DOHH2 (cell line): ENCODE measurements at regions not wholly inside any gene's neighbourhood (a gene's known extent, or its start where the extent isn't known, plus 50 kb on each side); places are given as distances from the start of the nearest gene placed in this dataset.
A peak's percentile ranks its signal among the peaks of the same experiment; 100 is the strongest.

Experiments
- H3F3A ChIP-seq: fragments of 200-600 bp; sonication (generic), shearing (Covaris generic); 2 replicates; pipeline ENCODE4 v1.6.0; 2016; ENCODE audit warnings: antibody characterized with exemption, mild to moderate bottlenecking; ENCODE audit not compliant: control insufficient read depth, insufficient read depth
- H3K27ac ChIP-seq: fragments of 200-600 bp; sonication (generic); 2 replicates; pipeline ENCODE4 v1.5.1; 2014; ENCODE audit warnings: low read depth, mild to moderate bottlenecking, low read length, moderate library complexity
- H3K27me3 ChIP-seq: fragments of 200-600 bp; sonication (generic); 2 replicates; pipeline ENCODE4 v1.6.1; 2014; ENCODE audit warnings: mild to moderate bottlenecking, low read length, mixed read lengths; ENCODE audit not compliant: control insufficient read depth
- H3K36me3 ChIP-seq: fragments of 200-600 bp; sonication (generic); 2 replicates; pipeline ENCODE4 v1.6.1; 2014; ENCODE audit warnings: mild to moderate bottlenecking, low read length, moderate library complexity, mixed read lengths; ENCODE audit not compliant: control insufficient read depth
- H3K4me1 ChIP-seq: fragments of 200-600 bp; sonication (generic); 2 replicates; pipeline ENCODE4 v1.6.1; 2014; ENCODE audit warnings: mild to moderate bottlenecking, low read length, mixed read lengths; ENCODE audit not compliant: control insufficient read depth
- H3K4me2 ChIP-seq: fragments of 200-600 bp; sonication (generic); 2 replicates; pipeline ENCODE4 v1.6.0; 2014; ENCODE audit warnings: mild to moderate bottlenecking, low read length, moderate library complexity
- H3K4me3 ChIP-seq: fragments of 200-600 bp; sonication (generic); 2 replicates; pipeline ENCODE4 v1.5.1; 2014; ENCODE audit warnings: mild to moderate bottlenecking, low read length, mixed read lengths
- H3K79me2 ChIP-seq: fragments of 200-600 bp; sonication (generic); 2 replicates; pipeline ENCODE4 v1.6.1; 2014; ENCODE audit warnings: mild to moderate bottlenecking, low read length, mixed read lengths; ENCODE audit not compliant: control insufficient read depth
- H3K9me2 ChIP-seq: fragments of 200-600 bp; sonication (generic); replicated peaks from 2 replicates; pipeline ENCODE4 v1.6.1; 2014; ENCODE audit warnings: mild to moderate bottlenecking, low read length, mixed read lengths; ENCODE audit not compliant: control insufficient read depth
- H3K9me3 ChIP-seq: fragments of 200-600 bp; sonication (generic); 2 replicates; pipeline ENCODE4 v1.6.1; 2014; ENCODE audit warnings: antibody characterized with exemption, low read length, mixed read lengths; ENCODE audit not compliant: control insufficient read depth, insufficient read depth
- H4K20me1 ChIP-seq: fragments of 200-600 bp; sonication (generic); 2 replicates; pipeline ENCODE4 v1.6.0; 2014; ENCODE audit warnings: low read depth, mild to moderate bottlenecking, antibody characterized with exemption, low read length, moderate library complexity; ENCODE audit not compliant: control insufficient read depth, insufficient read depth
- CTCF ChIP-seq: fragments of 200-600 bp; sonication (generic); IDR thresholded peaks from one replicate; pipeline ENCODE4 v1.5.1; 2014; ENCODE audit warnings: antibody characterized with exemption, mild to moderate bottlenecking, low read depth, low read length; ENCODE audit not compliant: poor library complexity, severe bottlenecking
- EZH2phosphoT487 ChIP-seq: fragments of 200-600 bp; sonication (generic); IDR thresholded peaks from 2 replicates; pipeline ENCODE4 v1.6.1; 2017; ENCODE audit warnings: borderline replicate concordance, mild to moderate bottlenecking, antibody characterized with exemption, low read length, moderate library complexity, mixed read lengths

- Histone ChIP-seq H4K20me1 (no peaks in the 10 kb centered on the region), H3K36me3 (no peaks in the 10 kb centered on the region), H3K79me2 (no peaks in the 10 kb centered on the region), H3K4me1 (peaks cover 8% of the 10 kb centered on the region; the same call in 1 of the 2 replicates), H3F3A (no peaks in the 10 kb centered on the region), H3K4me3 (peak overlapping the region; percentile 60), H3K4me2 (peak overlapping the region; percentile 72), H3K9me2 (no peaks in the 10 kb centered on the region), H3K9me3 (no peaks in the 10 kb centered on the region), H3K27ac (no peak overlapping the region), H3K27me3 (peaks cover 40% of the 10 kb centered on the region)
- TF ChIP-seq CTCF (no peak), EZH2phosphoT487 (peak; percentile 81; the same call in 1 of the 2 replicates)
Observed at GRCh38 chr12:77325511-77326236, 260.3 kb upstream of the E2F7 start.

GRCh38 chr12:77324763-77325468 lies 259.5 kb upstream of the E2F7 start:
- Histone ChIP-seq H3K4me2 (peak overlapping the region; percentile 72), H3K27ac (no peak overlapping the region), H3K4me3 (peak overlapping the region; percentile 60)

GRCh38 chr12:77324416-77324762 lies 259.0 kb upstream of the E2F7 start:
- H3K4me2 ChIP-seq, result peak overlapping the region; percentile 72
- H3K4me3 ChIP-seq, result peak overlapping the region; percentile 60
- peaks cover 8% of the 10 kb centered on the region; the same call in 1 of the 2 replicates for H3K4me1 ChIP-seq
- H3K36me3 ChIP-seq, result no peaks in the 10 kb centered on the region
- no peaks in the 10 kb centered on the region for H3K79me2 ChIP-seq
- H3K9me3 ChIP-seq, result no peaks in the 10 kb centered on the region
- TF ChIP-seq CTCF (no peak), EZH2phosphoT487 (no peak)
- no peak overlapping the region for H3K27ac ChIP-seq
- peaks cover 40% of the 10 kb centered on the region for H3K27me3 ChIP-seq
- H3F3A ChIP-seq, result no peaks in the 10 kb centered on the region
- no peaks in the 10 kb centered on the region for H4K20me1 ChIP-seq
- H3K9me2 ChIP-seq, result no peaks in the 10 kb centered on the region

More at GRCh38 chr12:77324763-77325468, 259.5 kb upstream of the E2F7 start:
- H4K20me1 ChIP-seq, result no peaks in the 10 kb centered on the region
- no peaks in the 10 kb centered on the region for H3F3A ChIP-seq
- no peaks in the 10 kb centered on the region for H3K36me3 ChIP-seq
- peak; percentile 46 for TF ChIP-seq CTCF
- TF ChIP-seq EZH2phosphoT487, result 0 out of 2 replicates have a peak, but pooled peaks have one; percentile 61
- no peaks in the 10 kb centered on the region for H3K79me2 ChIP-seq
- H3K9me2 ChIP-seq, result no peaks in the 10 kb centered on the region
- peaks cover 40% of the 10 kb centered on the region for H3K27me3 ChIP-seq
- no peaks in the 10 kb centered on the region for H3K9me3 ChIP-seq
- H3K4me1 ChIP-seq, result peaks cover 8% of the 10 kb centered on the region; the same call in 1 of the 2 replicates
